ENCODE measurements at regions not wholly inside any gene's neighbourhood (a gene's known extent, or its start where the extent isn't known, plus 50 kb on each side); places are given as distances from the start of the nearest gene placed in this dataset.

DNA sequence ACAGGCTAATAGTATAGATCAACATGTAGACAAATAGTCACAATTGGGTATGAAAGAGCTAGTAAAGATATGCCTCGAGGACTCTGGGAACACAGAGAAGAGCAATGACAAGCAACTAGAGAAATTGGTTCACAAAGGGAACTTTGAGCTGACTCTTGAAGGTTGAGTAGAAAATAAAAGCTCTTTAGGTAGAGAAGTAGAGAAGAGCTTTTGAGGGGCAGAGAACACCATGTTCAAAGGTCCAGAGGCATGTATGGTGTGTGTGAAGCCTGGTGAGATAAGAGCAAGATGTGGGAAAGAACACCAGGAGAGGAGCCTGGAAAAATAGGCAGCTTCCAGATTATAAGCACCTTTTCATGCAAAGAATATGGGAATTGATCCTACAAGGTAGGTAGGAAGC lies 109.7 kb upstream of the MAGI3 start:
- ChIA-PET CTCF (no interaction called here), POLR2A (ENCODE audit: unreplicated experiment) (no interaction called here)
- no TSS peak for BruUV-seq (replicated peaks)
- Histone ChIP-seq H2AFZ (ENCODE audit: low read length) (no peak overlapping the region), H3F3A (ENCODE audit: low read length, unreplicated experiment) (no peaks in the 10 kb centered on the region), H3K4me2 (ENCODE audit: low read length) (no peak overlapping the region), H3K9ac (ENCODE audit: low read length) (no peak overlapping the region), H3K27me3 (ENCODE audit: low read length) (no peaks in the 10 kb centered on the region; the same call in 1 of the 2 replicates), H3K4me3 (ENCODE audit: low read length) (no peak overlapping the region), H3K36me3 (ENCODE audit: low read depth, low read length) (no peaks in the 10 kb centered on the region), H3K9me2 (replicated peaks; ENCODE audit: low read length) (no peaks in the 10 kb centered on the region), H3K27ac (ENCODE audit: low read length) (no peak overlapping the region), H4K20me1 (ENCODE audit: low read length) (no peaks in the 10 kb centered on the region), H3K79me2 (ENCODE audit: low read length) (no peaks in the 10 kb centered on the region), H3K9me3 (ENCODE audit: low read length) (no peaks in the 10 kb centered on the region), H3K4me1 (ENCODE audit: insufficient read depth, low read length) (no peaks in the 10 kb centered on the region)
- DNase-seq: no peak
- intact Hi-C loops (cut with micrococcal nuclease): no loop called here
- TF ChIP-seq, protein P1, sequence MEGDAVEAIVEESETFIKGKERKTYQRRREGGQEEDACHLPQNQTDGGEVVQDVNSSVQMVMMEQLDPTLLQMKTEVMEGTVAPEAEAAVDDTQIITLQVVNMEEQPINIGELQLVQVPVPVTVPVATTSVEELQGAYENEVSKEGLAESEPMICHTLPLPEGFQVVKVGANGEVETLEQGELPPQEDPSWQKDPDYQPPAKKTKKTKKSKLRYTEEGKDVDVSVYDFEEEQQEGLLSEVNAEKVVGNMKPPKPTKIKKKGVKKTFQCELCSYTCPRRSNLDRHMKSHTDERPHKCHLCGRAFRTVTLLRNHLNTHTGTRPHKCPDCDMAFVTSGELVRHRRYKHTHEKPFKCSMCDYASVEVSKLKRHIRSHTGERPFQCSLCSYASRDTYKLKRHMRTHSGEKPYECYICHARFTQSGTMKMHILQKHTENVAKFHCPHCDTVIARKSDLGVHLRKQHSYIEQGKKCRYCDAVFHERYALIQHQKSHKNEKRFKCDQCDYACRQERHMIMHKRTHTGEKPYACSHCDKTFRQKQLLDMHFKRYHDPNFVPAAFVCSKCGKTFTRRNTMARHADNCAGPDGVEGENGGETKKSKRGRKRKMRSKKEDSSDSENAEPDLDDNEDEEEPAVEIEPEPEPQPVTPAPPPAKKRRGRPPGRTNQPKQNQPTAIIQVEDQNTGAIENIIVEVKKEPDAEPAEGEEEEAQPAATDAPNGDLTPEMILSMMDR (conservative IDR thresholded peaks at IDR 0.05; ENCODE audit: low read depth, low read length): no peak
- TF ChIP-seq EZH2phosphoT487 (IDR thresholded peaks at IDR 0.05; ENCODE audit: borderline replicate concordance, low read length): no peak
- no peak for ATAC-seq

DNA sequence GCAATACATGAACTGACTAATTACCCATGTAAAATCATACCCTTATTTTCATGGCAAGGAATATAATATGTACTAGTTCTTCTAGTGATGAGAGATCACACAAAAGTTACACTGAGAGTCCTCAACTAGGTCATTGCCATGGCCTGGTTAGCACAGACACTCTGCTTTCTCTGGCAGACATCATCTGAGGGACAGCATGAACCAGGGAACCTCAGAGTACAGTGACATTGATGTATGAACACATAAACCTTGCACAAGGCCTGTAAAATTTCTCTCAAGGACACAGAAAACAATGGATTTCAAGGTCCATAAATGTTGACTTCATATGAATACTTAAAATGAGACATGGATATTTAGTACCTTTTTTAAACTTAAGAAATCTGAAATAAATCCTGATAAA lies 108.8 kb upstream of the MAGI3 start:
- CTCF ChIA-PET: no interaction called here
- no peaks in the 10 kb centered on the region for H3F3A ChIP-seq (ENCODE audit: low read length, unreplicated experiment)
- no peak overlapping the region for H3K4me2 ChIP-seq (ENCODE audit: low read length)
- H3K36me3 ChIP-seq (ENCODE audit: low read depth, low read length): no peaks in the 10 kb centered on the region
- no peak overlapping the region for H3K9ac ChIP-seq (ENCODE audit: low read length)
- H3K9me3 ChIP-seq (ENCODE audit: low read length): no peaks in the 10 kb centered on the region
- TF ChIP-seq, protein P1 (conservative IDR thresholded peaks at IDR 0.05; ENCODE audit: low read depth, low read length): no peak
- TF ChIP-seq EZH2 (IDR thresholded peaks at IDR 0.05; ENCODE audit: low read length, unreplicated experiment) (no peak), EZH2phosphoT487 (IDR thresholded peaks at IDR 0.05; ENCODE audit: borderline replicate concordance, low read length) (no peak)
- no peaks in the 10 kb centered on the region for H3K4me1 ChIP-seq (ENCODE audit: insufficient read depth, low read length)
- H3K79me2 ChIP-seq (ENCODE audit: low read length): no peaks in the 10 kb centered on the region
- POLR2A ChIA-PET (ENCODE audit: unreplicated experiment): no interaction called here
- no peak overlapping the region for H2AFZ ChIP-seq (ENCODE audit: low read length)
- H3K9me2 ChIP-seq (replicated peaks; ENCODE audit: low read length): no peaks in the 10 kb centered on the region
- intact Hi-C loops (cut with micrococcal nuclease): no loop called here
- H4K20me1 ChIP-seq (ENCODE audit: low read length): no peaks in the 10 kb centered on the region
- ATAC-seq (no peak), DNase-seq (no peak)
- no TSS peak for BruUV-seq (replicated peaks)
- H3K27ac ChIP-seq (ENCODE audit: low read length): no peak overlapping the region
- no peak overlapping the region for H3K4me3 ChIP-seq (ENCODE audit: low read length)
- no peaks in the 10 kb centered on the region; the same call in 1 of the 2 replicates for H3K27me3 ChIP-seq (ENCODE audit: low read length)

DNA sequence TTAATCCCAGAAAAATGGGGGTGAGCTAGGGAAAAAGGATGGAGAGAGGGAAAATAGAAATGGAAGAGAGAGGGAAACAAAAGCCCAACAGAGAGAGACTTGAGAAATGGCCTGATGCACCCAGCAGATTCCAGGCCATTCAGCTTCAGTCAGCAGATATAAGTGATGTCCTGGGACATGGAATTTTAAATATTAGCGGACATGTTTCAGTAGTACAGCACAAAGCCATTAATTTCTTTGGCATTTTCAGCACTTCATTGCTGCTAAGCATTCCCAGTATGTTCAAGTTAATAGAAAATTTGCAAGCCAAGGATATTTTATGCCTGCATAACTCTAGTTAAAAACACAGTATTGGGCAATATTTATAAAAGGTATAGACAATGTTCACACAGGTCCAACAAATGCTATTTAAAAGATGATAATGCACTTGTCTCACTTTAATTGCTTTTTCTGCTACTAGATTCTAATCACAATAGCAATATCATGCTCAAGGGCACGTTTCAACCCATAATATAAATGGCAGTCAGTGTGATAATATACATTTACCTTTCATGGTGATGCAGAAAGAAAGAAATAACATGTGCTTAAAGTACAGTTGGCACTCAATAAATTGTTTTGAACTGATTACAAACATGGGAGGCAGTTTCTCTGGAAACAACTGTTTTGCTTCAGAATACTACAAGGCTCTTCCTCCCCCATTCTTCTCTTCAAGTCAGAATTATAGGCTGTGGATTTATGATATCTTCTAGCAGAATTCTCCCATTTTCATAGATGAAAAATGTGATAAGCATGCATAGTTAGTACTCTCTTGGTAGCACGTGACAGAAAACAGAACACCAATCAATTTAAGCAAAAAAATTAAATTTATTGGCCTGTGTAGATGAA lies 108.1 kb upstream of the MAGI3 start:
- Histone ChIP-seq H3K9me3 (ENCODE audit: low read length) (no peaks in the 10 kb centered on the region), H3K27ac (ENCODE audit: low read length) (no peak overlapping the region), H3K27me3 (ENCODE audit: low read length) (no peaks in the 10 kb centered on the region; the same call in 1 of the 2 replicates), H3K36me3 (ENCODE audit: low read depth, low read length) (no peaks in the 10 kb centered on the region), H4K20me1 (ENCODE audit: low read length) (no peaks in the 10 kb centered on the region), H3K4me1 (ENCODE audit: insufficient read depth, low read length) (no peaks in the 10 kb centered on the region), H3K9ac (ENCODE audit: low read length) (no peak overlapping the region), H3K9me2 (replicated peaks; ENCODE audit: low read length) (no peaks in the 10 kb centered on the region), H3F3A (ENCODE audit: low read length, unreplicated experiment) (no peaks in the 10 kb centered on the region), H3K4me3 (ENCODE audit: low read length) (no peak overlapping the region), H3K79me2 (ENCODE audit: low read length) (no peaks in the 10 kb centered on the region), H2AFZ (ENCODE audit: low read length) (no peak overlapping the region), H3K4me2 (ENCODE audit: low read length) (no peak overlapping the region)
- TF ChIP-seq EZH2 (IDR thresholded peaks at IDR 0.05; ENCODE audit: low read length, unreplicated experiment): no peak
- TF ChIP-seq, protein P1 (conservative IDR thresholded peaks at IDR 0.05; ENCODE audit: low read depth, low read length): no peak
- CTCF ChIA-PET: no interaction called here
- DNase-seq (no peak), ATAC-seq (no peak)
- no TSS peak for BruUV-seq (replicated peaks)
- POLR2A ChIA-PET (ENCODE audit: unreplicated experiment): no interaction called here
- intact Hi-C loops (cut with micrococcal nuclease): no loop called here

Measured in PC-3 (cell line).